Left lung (tissue), 4 donors: ENCODE measurements at regions not wholly inside any gene's neighbourhood (a gene's known extent, or its start where the extent isn't known, plus 50 kb on each side); places are given as distances from the start of the nearest gene placed in this dataset.

ENCODE experiments used
- ATAC-seq: fragments of 200-7000 bp; cut with Tn5 transposase; one replicate; pipeline ENCODE4 v1.9.1; 2020; ENCODE audit warnings: moderate library complexity
- DNase-seq, 4 donors: peaks; one replicate each; pipeline ENCODE4 v3.0.0-alpha.2; 2013 to 2020
- H3K27ac ChIP-seq, 2 donors: fragments of 200-600 bp; sonication (generic) in 1 of 2; one replicate each; pipeline versions ENCODE4 v1.5.0 to v1.8.0; 2020 to 2021
- H3K27me3 ChIP-seq, 2 donors: fragments of 200-600 bp; sonication (generic) in 1 of 2; one replicate each; pipeline versions ENCODE4 v1.5.0 to v1.8.0; 2020 to 2021
- H3K36me3 ChIP-seq, 2 donors: fragments of 200-600 bp; sonication (generic) in 1 of 2; one replicate each; pipeline versions ENCODE4 v1.5.0 to v1.8.0; 2020 to 2021
- H3K4me1 ChIP-seq, 2 donors: fragments of 200-600 bp; one replicate each; pipeline ENCODE4 v1.8.0; 2021
- H3K4me3 ChIP-seq, 2 donors: fragments of 200-600 bp; sonication (generic) in 1 of 2; one replicate each; pipeline versions ENCODE4 v1.5.0 to v1.8.0; 2020 to 2021; ENCODE audit warnings: mild to moderate bottlenecking in 1 of 2
- H3K9me3 ChIP-seq, 2 donors: fragments of 200-600 bp; sonication (generic) in 1 of 2; one replicate each; pipeline versions ENCODE4 v1.5.0 to v1.8.0; 2020 to 2021
- CTCF ChIP-seq, 2 donors: fragments of 200-600 bp; sonication (generic) in 1 of 2; IDR thresholded peaks; one replicate each; pipeline versions ENCODE4 v1.5.0 to v1.8.0; 2021; ENCODE audit warnings: antibody characterized with exemption in 2 of 2
- intact Hi-C, 2 donors: fragments of 100-400 bp; cut with DNase I; formaldehyde crosslinking; loops; one replicate each; pipeline versions ENCODE4 v1.11.2 to v1.14.2; 2022
- donor health status: DM: no; HTN: yes; CAD: no.
- donor health status: DM: no; HTN: no; CAD: no.

GRCh38 chr3:159627634-159628033, 361.0 kb upstream of the IL12A start:
- no peaks in the 10 kb centered on the region for H3K36me3 ChIP-seq
- no peaks in the 10 kb centered on the region for H3K4me1 ChIP-seq
- H3K27ac ChIP-seq: peak overlapping the region in 1 of 2 donors; percentile 51
- ATAC-seq: peak; percentile 68
- DNase-seq: no peak
- no peak overlapping the region for H3K4me3 ChIP-seq
- TF ChIP-seq CTCF (IDR thresholded peaks at IDR 0.05): no peak
- intact Hi-C loops: no loop called here
- no peaks in the 10 kb centered on the region for H3K27me3 ChIP-seq
- H3K9me3 ChIP-seq: no peaks in the 10 kb centered on the region

GRCh38 chr3:159629329-159630084, 359.1 kb upstream of the IL12A start:
- intact Hi-C loops: no loop called here
- peak; percentile 67 for ATAC-seq

GRCh38 chr3:159631226-159631625, 357.4 kb upstream of the IL12A start:
- intact Hi-C loops: no loop called here

More at GRCh38 chr3:159629329-159630084, 359.1 kb upstream of the IL12A start:
- H3K4me1 ChIP-seq: no peaks in the 10 kb centered on the region
- no peak overlapping the region for H3K4me3 ChIP-seq
- H3K27ac ChIP-seq: peak overlapping the region in 1 of 2 donors; percentile 37
- TF ChIP-seq CTCF (IDR thresholded peaks at IDR 0.05): no peak
- no peaks in the 10 kb centered on the region for H3K27me3 ChIP-seq
- no peaks in the 10 kb centered on the region for H3K36me3 ChIP-seq
- peak in 1 of 4 donors; percentile 37 for DNase-seq
- H3K9me3 ChIP-seq: no peaks in the 10 kb centered on the region

GRCh38 chr3:159632128-159632527, 356.5 kb upstream of the IL12A start:
- Histone ChIP-seq H3K4me3 (no peak overlapping the region), H3K4me1 (no peaks in the 10 kb centered on the region), H3K36me3 (no peaks in the 10 kb centered on the region), H3K9me3 (no peaks in the 10 kb centered on the region), H3K27ac (peak overlapping the region in 1 of 2 donors; percentile 4), H3K27me3 (no peaks in the 10 kb centered on the region)
- TF ChIP-seq CTCF (IDR thresholded peaks at IDR 0.05): no peak
- peak; percentile 78 for ATAC-seq
- DNase-seq: peak in 3 of 4 donors; percentile 16 to 61 (median 60)
- intact Hi-C loops: no loop called here

More at GRCh38 chr3:159631226-159631625, 357.4 kb upstream of the IL12A start:
- Histone ChIP-seq H3K36me3 (no peaks in the 10 kb centered on the region), H3K27me3 (no peaks in the 10 kb centered on the region), H3K9me3 (no peaks in the 10 kb centered on the region), H3K4me3 (no peak overlapping the region), H3K27ac (no peak overlapping the region), H3K4me1 (no peaks in the 10 kb centered on the region)
- ATAC-seq: no peak
- DNase-seq: no peak
- no peak for TF ChIP-seq CTCF (IDR thresholded peaks at IDR 0.05)

GRCh38 chr3:159632851-159633250, 355.8 kb upstream of the IL12A start:
- H3K4me3 ChIP-seq: no peak overlapping the region
- peak overlapping the region in 1 of 2 donors; percentile 4 for H3K27ac ChIP-seq
- no peaks in the 10 kb centered on the region for H3K4me1 ChIP-seq
- peak; percentile 15 for ATAC-seq
- DNase-seq: no peak
- no peaks in the 10 kb centered on the region for H3K27me3 ChIP-seq
- H3K36me3 ChIP-seq: no peaks in the 10 kb centered on the region
- intact Hi-C loops: no loop called here
- no peaks in the 10 kb centered on the region for H3K9me3 ChIP-seq
- TF ChIP-seq CTCF (IDR thresholded peaks at IDR 0.05): no peak
